B cell (primary cell): ENCODE measurements at regions not wholly inside any gene's neighbourhood (a gene's known extent, or its start where the extent isn't known, plus 50 kb on each side); places are given as distances from the start of the nearest gene placed in this dataset.

Source experiments
- ATAC-seq: fragments of 200-7000 bp; cut with Tn5 transposase; one replicate; pipeline ENCODE4 v1.10.0; 2021; ENCODE audit warnings: low read depth, mild to moderate bottlenecking, moderate number of reproducible peaks, moderate library complexity
- CTCF ChIA-PET: fragments of 350-600 bp; sonication (Branson Sonifier 250); formaldehyde crosslinking; loops from one replicate; lab custom pipeline; 2021; ENCODE audit warnings: antibody characterized with exemption, inconsistent platforms; lab: Charles Lee
- POLR2A ChIA-PET: fragments of 350-600 bp; sonication (Branson Sonifier 250); formaldehyde crosslinking; loops from one replicate; lab custom pipeline; 2021; ENCODE audit warnings: antibody characterized with exemption; lab: Charles Lee
- DNase-seq: peaks from one replicate; pipeline ENCODE4 v3.0.0; 2013
- H2AFZ ChIP-seq: 2 replicates; pipeline ENCODE4 v1.6.1; 2012; ENCODE audit warnings: mild to moderate bottlenecking, low read depth, low read length; ENCODE audit not compliant: insufficient read depth, poor library complexity, severe bottlenecking
- H3K27ac ChIP-seq, 2 donors: 1 replicate in 1 of 2; 2 replicates in 1 of 2; pipeline ENCODE4 v1.5.1; 2012 to 2013; ENCODE audit warnings: low read length in 2 of 2, mild to moderate bottlenecking in 2 of 2, moderate library complexity in 1 of 2
- H3K27me3 ChIP-seq, 4 experiments: fragments of 200-600 bp in 1 of 4; sonication (generic) in 1 of 4; replicated peaks in 1 of 4; 1 replicate in 2 of 4; 2 replicates in 2 of 4; pipeline versions ENCODE4 v1.6.1 to v1.7.0; 2013 to 2016; ENCODE audit warnings: low read length in 3 of 4, mild to moderate bottlenecking in 2 of 4, mixed read lengths in 1 of 4, moderate library complexity in 1 of 4; ENCODE audit not compliant: insufficient read depth in 4 of 4, control insufficient read depth in 3 of 4; ENCODE audit errors: control extremely low read depth in 1 of 4
- H3K36me3 ChIP-seq, 2 experiments: replicated peaks in 1 of 2; 1 replicate in 1 of 2; 2 replicates in 1 of 2; pipeline versions ENCODE4 v1.6.1 to v1.7.1; 2013; ENCODE audit warnings: low read length in 1 of 2; ENCODE audit not compliant: insufficient read depth in 2 of 2, control insufficient read depth in 1 of 2; ENCODE audit errors: control extremely low read depth in 1 of 2, extremely low read depth in 1 of 2
- H3K4me1 ChIP-seq, 2 donors: fragments of 200-600 bp in 1 of 2; sonication (generic) in 1 of 2; 1 replicate in 1 of 2; 2 replicates in 1 of 2; pipeline versions ENCODE4 v1.5.1 to v1.6.1; 2013 to 2017; ENCODE audit warnings: low read length in 2 of 2; ENCODE audit not compliant: control insufficient read depth in 2 of 2, insufficient read depth in 2 of 2
- H3K4me2 ChIP-seq: replicated peaks from 2 replicates; pipeline ENCODE3; 2012; ENCODE audit warnings: mild to moderate bottlenecking, low read depth, low read length; ENCODE audit not compliant: poor library complexity, severe bottlenecking
- H3K4me3 ChIP-seq, 5 experiments: fragments of 200-600 bp in 1 of 5; sonication (generic) in 1 of 5; 1 replicate in 3 of 5; 2 replicates in 2 of 5; pipeline versions ENCODE4 v1.5.1 to v1.7.0; 2011 to 2016; ENCODE audit warnings: low read length in 4 of 5, mild to moderate bottlenecking in 4 of 5, low read depth in 2 of 5, control low read depth in 1 of 5, moderate library complexity in 1 of 5; ENCODE audit not compliant: insufficient read depth in 1 of 5; ENCODE audit errors: control extremely low read depth in 1 of 5, extremely low read depth in 1 of 5
- H3K79me2 ChIP-seq: fragments of 200-600 bp; sonication (generic); one replicate; pipeline ENCODE4 v1.6.0; 2016; ENCODE audit warnings: low read length; ENCODE audit not compliant: control insufficient read depth, insufficient read depth
- H3K9ac ChIP-seq: fragments of 200-600 bp; sonication (generic); 2 replicates; pipeline ENCODE4 v1.6.1; 2017; ENCODE audit warnings: mild to moderate bottlenecking, low read length, moderate library complexity
- H3K9me3 ChIP-seq, 3 donors: one replicate each; pipeline versions ENCODE4 v1.6.1 to v1.7.1; 2013; ENCODE audit warnings: low read length in 2 of 3; ENCODE audit not compliant: control insufficient read depth in 2 of 3, insufficient read depth in 1 of 3; ENCODE audit errors: control extremely low read depth in 1 of 3
- H4K20me1 ChIP-seq: 2 replicates; pipeline ENCODE4 v1.6.0; 2012; ENCODE audit warnings: mild to moderate bottlenecking, low read length; ENCODE audit not compliant: insufficient read depth, control insufficient read depth, poor library complexity, severe bottlenecking
- H3K27ac Mint-ChIP-seq: one replicate; pipeline ENCODE4 v1.8.0; 2021; ENCODE audit warnings: mixed read lengths
- H3K27me3 Mint-ChIP-seq: one replicate; pipeline ENCODE4 v1.8.0; 2021; ENCODE audit warnings: mixed read lengths
- H3K4me1 Mint-ChIP-seq: one replicate; pipeline ENCODE4 v1.8.0; 2021; ENCODE audit warnings: mixed read lengths
- H3K4me3 Mint-ChIP-seq: one replicate; pipeline ENCODE4 v1.8.0; 2021; ENCODE audit warnings: mixed read lengths
- H3K9me3 Mint-ChIP-seq: one replicate; pipeline ENCODE4 v1.8.0; 2022; ENCODE audit warnings: mixed read lengths; ENCODE audit not compliant: insufficient read depth
- CTCF ChIP-seq: fragments of 200-600 bp; IDR thresholded peaks from one replicate; pipeline ENCODE4 v1.8.0; 2022; ENCODE audit warnings: antibody characterized with exemption, mild to moderate bottlenecking
- EZH2 ChIP-seq: IDR thresholded peaks from 2 replicates; pipeline ENCODE4 v1.6.1; 2012; ENCODE audit warnings: borderline replicate concordance, low read depth, mild to moderate bottlenecking, moderate library complexity, low read length; ENCODE audit not compliant: insufficient read depth, poor library complexity, severe bottlenecking
- WGBS: methylation state at CpG from one replicate; pipeline ENCODE4 v1.1.5; 2013; ENCODE audit warnings: missing lambda C conversion rate; ENCODE audit not compliant: insufficient coverage; 5-methylcytosine and 5-hydroxymethylcytosine counted together
- intact Hi-C: fragments of 100-400 bp; cut with micrococcal nuclease; formaldehyde crosslinking; loops from one replicate; pipeline ENCODE4 v1.10.0; 2022

GRCh38 chr3:82353306-82354171 is 592.1 kb upstream of the GBE1 start:
- POLR2A ChIA-PET = no interaction called here
- Histone ChIP-seq H3K79me2 (no peaks in the 10 kb centered on the region), H3K27me3 (no peaks in the 10 kb centered on the region), H4K20me1 (no peaks in the 10 kb centered on the region), H3K9ac (no peak overlapping the region), H3K9me3 (peaks cover 0 to 2% (median 0%) of the 10 kb centered on the region in 3 donors), H3K4me1 (no peaks in the 10 kb centered on the region), H3K4me2 (no peak overlapping the region), H3K36me3 (no peaks in the 10 kb centered on the region), H3K4me3 (no peak overlapping the region), H3K27ac (no peak overlapping the region), H2AFZ (no peak overlapping the region)
- no peak overlapping the region for H3K4me3 Mint-ChIP-seq
- DNase-seq (no peak), ATAC-seq (no peak)
- no peak overlapping the region for H3K27ac Mint-ChIP-seq
- no peaks in the 10 kb centered on the region for H3K27me3 Mint-ChIP-seq
- intact Hi-C loops = no loop called here
- peaks cover 2% of the 10 kb centered on the region for H3K9me3 Mint-ChIP-seq
- CTCF ChIA-PET = no interaction called here
- H3K4me1 Mint-ChIP-seq = no peaks in the 10 kb centered on the region
- 100% methylated on average over 1 of the region's 6 CpGs for WGBS
- TF ChIP-seq EZH2 (no peak), CTCF (no peak)

GRCh38 chr3:82347585-82347984 is 586.1 kb upstream of the GBE1 start:
- ATAC-seq (no peak), DNase-seq (no peak)
- H4K20me1 ChIP-seq = no peaks in the 10 kb centered on the region
- H3K4me3 ChIP-seq = no peak overlapping the region
- H3K4me2 ChIP-seq = no peak overlapping the region
- no peak overlapping the region for H2AFZ ChIP-seq
- CTCF ChIA-PET = no interaction called here
- POLR2A ChIA-PET = no interaction called here
- no peaks in the 10 kb centered on the region for H3K27me3 Mint-ChIP-seq
- H3K9me3 Mint-ChIP-seq = no peaks in the 10 kb centered on the region
- H3K4me3 Mint-ChIP-seq = no peak overlapping the region
- H3K4me1 ChIP-seq = no peaks in the 10 kb centered on the region
- H3K4me1 Mint-ChIP-seq = no peaks in the 10 kb centered on the region
- H3K9ac ChIP-seq = no peak overlapping the region
- no peak for TF ChIP-seq CTCF
- TF ChIP-seq EZH2 = no peak
- WGBS = no CpG with 5 or more reads among the region's 1 CpG
- no peak overlapping the region for H3K27ac Mint-ChIP-seq
- H3K27me3 ChIP-seq = no peaks in the 10 kb centered on the region
- no peaks in the 10 kb centered on the region for H3K79me2 ChIP-seq
- no peak overlapping the region for H3K27ac ChIP-seq
- H3K36me3 ChIP-seq = no peaks in the 10 kb centered on the region
- H3K9me3 ChIP-seq = peaks cover 0 to 2% (median 0%) of the 10 kb centered on the region in 3 donors
- intact Hi-C loops = no loop called here
